Lower lobe of right lung (tissue), 2 donors: ENCODE measurements at regions not wholly inside any gene's neighbourhood (a gene's known extent, or its start where the extent isn't known, plus 50 kb on each side); places are given as distances from the start of the nearest gene placed in this dataset.

Source experiments
- ATAC-seq, 2 donors: fragments of 200-7000 bp; cut with Tn5 transposase; one replicate each; pipeline ENCODE4 v1.9.1; 2020 to 2022; ENCODE audit warnings: mild to moderate bottlenecking in 2 of 2, moderate library complexity in 2 of 2
- DNase-seq: peaks from one replicate; pipeline ENCODE4 v3.0.0-alpha.2; 2020
- H3K27ac ChIP-seq: fragments of 200-600 bp; one replicate; pipeline ENCODE4 v1.8.0; 2022
- H3K27me3 ChIP-seq: fragments of 200-600 bp; one replicate; pipeline ENCODE4 v1.8.0; 2022; ENCODE audit warnings: low read depth
- H3K36me3 ChIP-seq: fragments of 200-600 bp; one replicate; pipeline ENCODE4 v1.8.0; 2022; ENCODE audit warnings: mild to moderate bottlenecking
- H3K4me1 ChIP-seq: fragments of 200-600 bp; one replicate; pipeline ENCODE4 v1.8.0; 2022
- H3K4me3 ChIP-seq: fragments of 200-600 bp; one replicate; pipeline ENCODE4 v1.8.0; 2022; ENCODE audit warnings: mild to moderate bottlenecking
- H3K9me3 ChIP-seq: fragments of 200-600 bp; one replicate; pipeline ENCODE4 v1.8.0; 2022
- CTCF ChIP-seq: fragments of 200-600 bp; IDR thresholded peaks from one replicate; pipeline ENCODE4 v1.8.0; 2022; ENCODE audit warnings: antibody characterized with exemption, mild to moderate bottlenecking
- intact Hi-C: fragments of 100-400 bp; cut with DNase I; formaldehyde crosslinking; loops from one replicate; pipeline ENCODE4 v1.11.0; 2022
- donor health status: DM: no; HTN: yes; CAD: no; lungs with severe emphysema.

- Histone ChIP-seq H3K4me3 (no peak overlapping the region), H3K36me3 (no peaks in the 10 kb centered on the region), H3K9me3 (no peaks in the 10 kb centered on the region), H3K4me1 (no peaks in the 10 kb centered on the region), H3K27me3 (no peaks in the 10 kb centered on the region), H3K27ac (no peak overlapping the region)
- no peak for TF ChIP-seq CTCF
- intact Hi-C loops = no loop called here
- ATAC-seq = no peak
- DNase-seq = no peak
Measured at GRCh38 chr12:23356440-23356839, 593.0 kb downstream of the SOX5 start.

- no peaks in the 10 kb centered on the region for H3K9me3 ChIP-seq
- ATAC-seq (no peak), DNase-seq (no peak)
- no peak overlapping the region for H3K27ac ChIP-seq
- no peaks in the 10 kb centered on the region for H3K4me1 ChIP-seq
- H3K27me3 ChIP-seq = no peaks in the 10 kb centered on the region
- no peak for TF ChIP-seq CTCF
- no peaks in the 10 kb centered on the region for H3K36me3 ChIP-seq
- H3K4me3 ChIP-seq = no peak overlapping the region
- intact Hi-C loops = no loop called here
Measured at GRCh38 chr12:23356927-23357708, 592.4 kb downstream of the SOX5 start.

- DNase-seq (no peak), ATAC-seq (no peak)
- H3K9me3 ChIP-seq = no peaks in the 10 kb centered on the region
- no peaks in the 10 kb centered on the region for H3K4me1 ChIP-seq
- H3K27me3 ChIP-seq = no peaks in the 10 kb centered on the region
- H3K36me3 ChIP-seq = no peaks in the 10 kb centered on the region
- no peak for TF ChIP-seq CTCF
- H3K27ac ChIP-seq = no peak overlapping the region
- intact Hi-C loops = no loop called here
- no peak overlapping the region for H3K4me3 ChIP-seq
Measured at GRCh38 chr12:23359975-23360701, 589.3 kb downstream of the SOX5 start.

GRCh38 chr12:23361971-23362370 is 587.5 kb downstream of the SOX5 start:
- no peak for DNase-seq
- Histone ChIP-seq H3K4me1 (no peaks in the 10 kb centered on the region), H3K36me3 (no peaks in the 10 kb centered on the region), H3K27ac (no peak overlapping the region), H3K27me3 (no peaks in the 10 kb centered on the region), H3K4me3 (no peak overlapping the region), H3K9me3 (no peaks in the 10 kb centered on the region)
- no peak for TF ChIP-seq CTCF
- ATAC-seq = no peak
- intact Hi-C loops = no loop called here

GRCh38 chr12:23368590-23368989 is 580.9 kb downstream of the SOX5 start:
- no peak for ATAC-seq

More at GRCh38 chr12:23368590-23368989, 580.9 kb downstream of the SOX5 start:
- DNase-seq = no peak
- H3K9me3 ChIP-seq = no peaks in the 10 kb centered on the region
- no peak overlapping the region for H3K4me3 ChIP-seq
- TF ChIP-seq CTCF = no peak
- H3K36me3 ChIP-seq = no peaks in the 10 kb centered on the region
- no peaks in the 10 kb centered on the region for H3K27me3 ChIP-seq
- H3K27ac ChIP-seq = no peak overlapping the region
- intact Hi-C loops = no loop called here
- no peaks in the 10 kb centered on the region for H3K4me1 ChIP-seq
